Chondrocyte (in vitro differentiated cells): ENCODE measurements at regions not wholly inside any gene's neighbourhood (a gene's known extent, or its start where the extent isn't known, plus 50 kb on each side); places are given as distances from the start of the nearest gene placed in this dataset.

Experiments
- DNase-seq: peaks from one replicate; pipeline ENCODE4 v3.0.0; 2021; ENCODE audit warnings: mixed read lengths, low spot score
- H3K27ac Mint-ChIP-seq: one replicate; pipeline ENCODE4 v1.8.0; 2021; ENCODE audit warnings: mild to moderate bottlenecking, moderate library complexity, mixed read lengths; ENCODE audit not compliant: unreplicated experiment
- H3K27me3 Mint-ChIP-seq: 2 replicates; pipeline ENCODE4 v1.8.0; 2021; ENCODE audit warnings: low read depth, mixed read lengths
- H3K36me3 Mint-ChIP-seq: 2 replicates; pipeline ENCODE4 v1.8.0; 2021; ENCODE audit warnings: low read depth, mixed read lengths
- H3K4me1 Mint-ChIP-seq: 2 replicates; pipeline ENCODE4 v1.8.0; 2021; ENCODE audit warnings: low read depth, mild to moderate bottlenecking, mixed read lengths
- H3K4me3 Mint-ChIP-seq: one replicate; pipeline ENCODE4 v1.8.0; 2021; ENCODE audit warnings: mild to moderate bottlenecking, moderate library complexity, mixed read lengths; ENCODE audit not compliant: unreplicated experiment
- H3K9me3 Mint-ChIP-seq: 2 replicates; pipeline ENCODE4 v1.8.0; 2021; ENCODE audit warnings: low read depth, mixed read lengths
- CTCF ChIP-seq: fragments of 200-600 bp; sonication (generic); IDR thresholded peaks from 2 replicates; pipeline ENCODE4 v1.5.0; 2021; ENCODE audit warnings: antibody characterized with exemption, mild to moderate bottlenecking, moderate library complexity

GRCh38 chr3:13976469-13976868 lies 96.6 kb upstream of the WNT7A start:
- no peak for TF ChIP-seq CTCF
- H3K36me3 Mint-ChIP-seq, result peaks cover 3% of the 10 kb centered on the region

GRCh38 chr3:13975686-13976085 lies 95.8 kb upstream of the WNT7A start:
- H3K9me3 Mint-ChIP-seq, result peaks cover 27% of the 10 kb centered on the region
- no peak overlapping the region for H3K4me3 Mint-ChIP-seq
- H3K36me3 Mint-ChIP-seq, result peaks cover 3% of the 10 kb centered on the region
- peaks cover 14% of the 10 kb centered on the region for H3K27me3 Mint-ChIP-seq
- no peak for DNase-seq
- no peak overlapping the region for H3K27ac Mint-ChIP-seq
- no peak for TF ChIP-seq CTCF
- no peaks in the 10 kb centered on the region for H3K4me1 Mint-ChIP-seq

More at GRCh38 chr3:13976469-13976868, 96.6 kb upstream of the WNT7A start:
- DNase-seq, result no peak
- Mint-ChIP-seq H3K9me3 (peaks cover 25% of the 10 kb centered on the region), H3K4me1 (no peaks in the 10 kb centered on the region), H3K27ac (no peak overlapping the region), H3K4me3 (no peak overlapping the region), H3K27me3 (peaks cover 14% of the 10 kb centered on the region)

- H3K36me3 Mint-ChIP-seq, result peaks cover 3% of the 10 kb centered on the region
- no peak for DNase-seq
- H3K9me3 Mint-ChIP-seq, result peaks cover 30% of the 10 kb centered on the region
- no peak for TF ChIP-seq CTCF
- H3K4me3 Mint-ChIP-seq, result no peak overlapping the region
- H3K27ac Mint-ChIP-seq, result no peak overlapping the region
- peaks cover 10% of the 10 kb centered on the region for H3K27me3 Mint-ChIP-seq
- no peaks in the 10 kb centered on the region for H3K4me1 Mint-ChIP-seq
Measured at GRCh38 chr3:13972679-13973379, 93.0 kb upstream of the WNT7A start.

- TF ChIP-seq CTCF, result no peak
- DNase-seq, result no peak
- H3K4me3 Mint-ChIP-seq, result no peak overlapping the region
- H3K9me3 Mint-ChIP-seq, result peaks cover 10% of the 10 kb centered on the region
- H3K4me1 Mint-ChIP-seq, result no peaks in the 10 kb centered on the region
- peaks cover 15% of the 10 kb centered on the region for H3K27me3 Mint-ChIP-seq
- H3K36me3 Mint-ChIP-seq, result no peaks in the 10 kb centered on the region
- H3K27ac Mint-ChIP-seq, result no peak overlapping the region
Measured at GRCh38 chr3:13966302-13966701, 86.4 kb upstream of the WNT7A start.

- no peak overlapping the region for H3K4me3 Mint-ChIP-seq
- no peaks in the 10 kb centered on the region for H3K36me3 Mint-ChIP-seq
- DNase-seq, result no peak
- no peaks in the 10 kb centered on the region for H3K4me1 Mint-ChIP-seq
- H3K9me3 Mint-ChIP-seq, result peaks cover 9% of the 10 kb centered on the region
- no peak overlapping the region for H3K27ac Mint-ChIP-seq
- H3K27me3 Mint-ChIP-seq, result peaks cover 18% of the 10 kb centered on the region
- no peak for TF ChIP-seq CTCF
Measured at GRCh38 chr3:13963137-13963886, 83.4 kb upstream of the WNT7A start.
